Activated naive CD8-positive, alpha-beta T cell treated with anti-CD3 and anti-CD28 coated beads, Interleukin-2, amount 10 ng/mL, durations not matched to agents 7 days and 5 days (primary cell): ENCODE measurements at regions not wholly inside any gene's neighbourhood (a gene's known extent, or its start where the extent isn't known, plus 50 kb on each side); places are given as distances from the start of the nearest gene placed in this dataset.
"Not testable (repeated sequence)": the region's sequence is repeated elsewhere in the genome, so short reads cannot be mapped to it uniquely, and the experiment has no call there.

ENCODE experiments used
- ATAC-seq: fragments of 150-1000 bp; cut with Tn5 transposase; one replicate; pipeline ENCODE4 v1.10.0; 2021; ENCODE audit warnings: low read depth, moderate library complexity
- POLR2A ChIA-PET: fragments of 350-600 bp; sonication (Branson Sonifier 250); formaldehyde crosslinking; loops from one replicate; lab custom pipeline; 2021; ENCODE audit warnings: antibody characterized with exemption; lab: Charles Lee
- DNase-seq: peaks from one replicate; pipeline ENCODE4 v3.0.0; 2021
- H3K27ac Mint-ChIP-seq: one replicate; pipeline ENCODE4 v1.8.0; 2022; ENCODE audit warnings: mild to moderate bottlenecking, mixed read lengths
- H3K27me3 Mint-ChIP-seq: one replicate; pipeline ENCODE4 v1.8.0; 2022; ENCODE audit warnings: mild to moderate bottlenecking, moderate library complexity, mixed read lengths
- H3K36me3 Mint-ChIP-seq: one replicate; pipeline ENCODE4 v1.8.0; 2021; ENCODE audit warnings: mild to moderate bottlenecking, mixed read lengths
- H3K4me1 Mint-ChIP-seq: one replicate; pipeline ENCODE4 v1.8.0; 2021; ENCODE audit warnings: mixed read lengths
- H3K4me3 Mint-ChIP-seq: one replicate; pipeline ENCODE4 v1.8.0; 2022; ENCODE audit warnings: mild to moderate bottlenecking, moderate library complexity, mixed read lengths
- H3K9me3 Mint-ChIP-seq: one replicate; pipeline ENCODE4 v1.8.0; 2021; ENCODE audit warnings: mixed read lengths

DNA sequence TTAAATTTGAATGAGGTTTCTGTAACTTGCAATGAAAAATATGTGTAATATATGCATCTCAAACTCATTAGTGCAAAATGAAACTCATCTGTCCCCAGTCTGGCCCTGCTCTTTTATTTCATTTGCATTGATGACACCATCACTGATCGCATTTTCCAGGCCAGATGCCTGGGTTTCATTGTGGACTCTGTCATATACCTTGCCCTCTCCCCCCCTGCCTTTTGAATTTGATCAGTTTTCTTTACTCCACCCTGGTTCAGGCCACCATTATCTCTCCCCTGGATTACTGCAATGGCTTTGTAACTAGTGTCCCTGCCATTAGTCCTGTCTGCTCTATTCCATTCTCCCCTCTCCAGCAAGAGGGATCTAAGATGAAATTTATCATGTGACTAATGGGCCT lies 360.6 kb upstream of the C11orf87 start:
- POLR2A ChIA-PET: no interaction called here
- peaks cover 15% of the 10 kb centered on the region for H3K4me1 Mint-ChIP-seq
- DNase-seq (no peak), ATAC-seq (no peak)
- H3K27me3 Mint-ChIP-seq: peaks cover 28% of the 10 kb centered on the region
- peaks cover 3% of the 10 kb centered on the region for H3K36me3 Mint-ChIP-seq
- no peak overlapping the region for H3K4me3 Mint-ChIP-seq
- peaks cover 2% of the 10 kb centered on the region for H3K9me3 Mint-ChIP-seq
- H3K27ac Mint-ChIP-seq: no peak overlapping the region

DNA sequence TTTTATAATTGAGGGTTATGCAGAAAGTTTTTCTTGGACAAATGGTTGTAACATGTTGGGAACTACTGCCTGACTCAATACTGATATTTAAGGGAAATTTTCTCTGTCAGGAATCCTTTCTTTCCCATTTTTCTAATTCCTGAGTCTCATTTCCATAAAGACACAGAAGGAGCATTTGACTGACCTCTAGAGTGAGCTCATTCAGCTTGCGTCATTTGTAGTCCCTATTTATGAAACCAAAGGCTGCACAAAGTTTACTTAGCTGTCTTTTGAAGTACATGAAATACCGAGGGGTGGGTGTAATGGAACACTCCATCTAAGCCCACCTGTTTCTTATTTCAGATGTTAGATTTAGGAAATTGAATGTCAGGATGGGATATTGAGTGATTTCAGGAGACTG lies 359.5 kb upstream of the C11orf87 start:
- H3K4me1 Mint-ChIP-seq: peaks cover 15% of the 10 kb centered on the region
- no peak overlapping the region for H3K27ac Mint-ChIP-seq
- ATAC-seq (no peak), DNase-seq (no peak)
- POLR2A ChIA-PET: no interaction called here
- H3K36me3 Mint-ChIP-seq: peaks cover 3% of the 10 kb centered on the region
- H3K9me3 Mint-ChIP-seq: peaks cover 2% of the 10 kb centered on the region
- no peak overlapping the region for H3K4me3 Mint-ChIP-seq
- H3K27me3 Mint-ChIP-seq: peaks cover 27% of the 10 kb centered on the region

DNA sequence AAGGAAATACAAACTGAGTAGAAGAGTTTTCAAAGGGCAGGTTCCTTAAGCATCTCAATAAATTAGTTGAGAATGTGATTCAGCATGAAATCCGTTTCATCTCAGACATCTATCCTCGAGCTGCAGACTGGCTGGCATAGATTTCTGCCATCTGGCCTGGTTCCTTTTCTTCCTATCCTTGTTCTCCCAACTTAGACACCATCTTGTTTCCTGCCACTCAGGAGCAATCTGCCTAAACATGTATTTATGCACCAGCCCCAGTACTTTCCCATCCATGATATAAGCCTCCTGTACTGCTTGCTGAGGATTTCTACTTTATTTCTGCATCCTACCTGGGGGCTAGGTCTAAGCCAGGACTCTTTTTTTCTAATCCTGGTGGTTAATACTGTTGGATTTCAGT lies 359.1 kb upstream of the C11orf87 start:
- Mint-ChIP-seq H3K4me1 (peaks cover 15% of the 10 kb centered on the region), H3K27ac (no peak overlapping the region), H3K36me3 (peaks cover 3% of the 10 kb centered on the region), H3K9me3 (peaks cover 2% of the 10 kb centered on the region), H3K27me3 (peaks cover 27% of the 10 kb centered on the region), H3K4me3 (no peak overlapping the region)
- POLR2A ChIA-PET: interaction anchor here (0.6 kb wide), 1 partner anchor 121 kb away, joined by 5 read pairs; no protein-coding TSS in a partner anchor
- ATAC-seq (no peak), DNase-seq (no peak)

DNA sequence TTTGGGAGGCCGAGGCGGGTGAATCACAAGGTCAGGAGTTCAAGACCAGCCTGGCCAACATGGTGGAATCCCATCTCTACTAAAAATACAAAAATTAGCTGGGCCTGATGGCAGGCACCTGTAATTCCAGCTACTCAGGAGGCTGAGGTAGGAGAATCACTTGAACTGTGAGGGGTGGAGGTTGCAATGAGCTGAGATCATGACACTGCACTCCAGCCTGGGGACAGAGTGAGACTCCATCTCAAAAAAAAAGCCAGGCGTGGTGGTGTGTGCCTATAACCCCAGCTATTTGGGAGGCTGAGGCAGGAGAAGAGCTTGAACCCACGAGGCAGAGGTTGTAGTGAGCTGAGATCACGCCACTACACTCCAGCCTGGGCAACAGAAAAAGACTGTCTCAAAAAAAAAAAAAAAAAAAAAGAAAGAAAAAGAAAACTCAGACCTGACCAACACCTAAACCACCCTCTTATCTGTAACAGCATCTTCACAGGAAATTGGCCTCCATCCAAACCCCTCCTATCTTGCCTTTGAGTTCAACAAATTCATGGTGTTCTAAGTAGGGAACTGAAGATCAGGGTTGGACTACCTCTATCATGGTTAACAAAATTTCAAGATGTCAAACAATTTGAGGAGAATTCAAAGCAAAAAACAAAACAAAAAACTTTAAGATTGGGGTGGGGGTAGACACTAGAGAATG lies 357.2 kb upstream of the C11orf87 start:
- POLR2A ChIA-PET, H3K36me3 Mint-ChIP-seq, DNase-seq, H3K27ac Mint-ChIP-seq, H3K9me3 Mint-ChIP-seq: not testable (repeated sequence)
- Mint-ChIP-seq H3K27me3 (peaks cover 21% of the 10 kb centered on the region), H3K4me3 (peak overlapping the region; percentile 35), H3K4me1 (peaks cover 15% of the 10 kb centered on the region)
- ATAC-seq: peak; percentile 86

DNA sequence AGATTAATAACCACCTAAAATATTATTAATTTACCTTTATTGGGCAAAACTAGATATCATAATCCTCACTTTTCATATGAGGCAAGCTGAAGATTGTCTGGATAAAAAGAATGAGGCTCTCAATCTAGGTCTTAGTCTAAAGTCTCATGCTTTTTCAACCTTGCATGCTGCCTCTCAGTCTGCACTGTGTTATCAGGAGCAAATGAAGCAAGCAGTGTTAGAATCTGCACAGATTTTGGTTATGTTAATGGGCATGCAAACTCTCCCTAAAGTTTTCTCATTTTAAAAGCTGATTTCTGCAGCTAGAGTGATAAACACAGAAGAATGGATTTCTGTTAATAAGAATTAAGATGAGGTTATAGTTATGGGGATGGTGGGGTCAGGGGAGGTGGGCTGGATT lies 350.7 kb upstream of the C11orf87 start:
- no peak for ATAC-seq
- peaks cover 10% of the 10 kb centered on the region for H3K27me3 Mint-ChIP-seq
- peaks cover 8% of the 10 kb centered on the region for H3K9me3 Mint-ChIP-seq
- POLR2A ChIA-PET: no interaction called here
- no peaks in the 10 kb centered on the region for H3K4me1 Mint-ChIP-seq
- no peak overlapping the region for H3K27ac Mint-ChIP-seq
- no peak for DNase-seq
- H3K36me3 Mint-ChIP-seq: peaks cover 2% of the 10 kb centered on the region
- H3K4me3 Mint-ChIP-seq: no peak overlapping the region

DNA sequence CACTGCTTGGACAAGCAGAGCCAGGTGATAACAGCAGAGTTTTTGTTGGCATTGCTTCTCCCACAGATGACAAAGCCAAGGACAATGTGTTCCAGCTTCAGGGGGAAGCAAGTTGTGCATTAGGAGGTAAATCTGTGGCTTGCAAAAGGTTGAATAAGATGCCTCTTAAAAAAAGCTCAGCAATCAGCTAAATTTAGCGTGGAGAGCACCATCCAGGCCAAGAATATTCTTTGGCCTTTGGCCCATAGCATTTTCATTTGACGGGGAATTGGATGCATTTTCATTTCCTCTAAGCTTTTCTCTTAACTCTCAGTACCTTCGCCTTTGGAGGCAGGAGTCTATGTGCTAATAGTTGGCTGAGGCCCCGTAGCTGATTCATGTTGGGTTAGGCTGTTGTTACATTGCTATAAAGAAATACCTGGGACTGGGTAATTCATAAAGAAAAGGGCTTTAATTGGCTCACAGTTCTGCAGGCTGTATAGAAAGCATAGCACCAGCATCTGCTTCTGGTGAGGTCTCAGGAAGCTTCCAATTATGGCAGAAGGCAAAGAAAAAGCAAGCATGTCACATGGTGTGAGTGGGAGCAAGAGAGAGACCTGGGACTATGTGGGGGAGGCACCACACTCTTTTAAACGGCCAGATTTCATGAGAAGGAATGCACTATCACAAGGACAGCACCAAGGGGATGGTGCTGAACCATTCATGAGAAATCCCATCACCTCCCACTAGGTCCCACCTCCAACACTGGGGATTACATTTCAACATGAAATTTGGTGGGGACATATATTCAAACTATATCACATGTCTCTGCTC lies 350.1 kb upstream of the C11orf87 start:
- peaks cover 9% of the 10 kb centered on the region for H3K27me3 Mint-ChIP-seq
- peaks cover 8% of the 10 kb centered on the region for H3K9me3 Mint-ChIP-seq
- no peak overlapping the region for H3K27ac Mint-ChIP-seq
- ATAC-seq: no peak
- no peak overlapping the region for H3K4me3 Mint-ChIP-seq
- DNase-seq: no peak
- no peaks in the 10 kb centered on the region for H3K4me1 Mint-ChIP-seq
- peaks cover 1% of the 10 kb centered on the region for H3K36me3 Mint-ChIP-seq
- POLR2A ChIA-PET: no interaction called here

DNA sequence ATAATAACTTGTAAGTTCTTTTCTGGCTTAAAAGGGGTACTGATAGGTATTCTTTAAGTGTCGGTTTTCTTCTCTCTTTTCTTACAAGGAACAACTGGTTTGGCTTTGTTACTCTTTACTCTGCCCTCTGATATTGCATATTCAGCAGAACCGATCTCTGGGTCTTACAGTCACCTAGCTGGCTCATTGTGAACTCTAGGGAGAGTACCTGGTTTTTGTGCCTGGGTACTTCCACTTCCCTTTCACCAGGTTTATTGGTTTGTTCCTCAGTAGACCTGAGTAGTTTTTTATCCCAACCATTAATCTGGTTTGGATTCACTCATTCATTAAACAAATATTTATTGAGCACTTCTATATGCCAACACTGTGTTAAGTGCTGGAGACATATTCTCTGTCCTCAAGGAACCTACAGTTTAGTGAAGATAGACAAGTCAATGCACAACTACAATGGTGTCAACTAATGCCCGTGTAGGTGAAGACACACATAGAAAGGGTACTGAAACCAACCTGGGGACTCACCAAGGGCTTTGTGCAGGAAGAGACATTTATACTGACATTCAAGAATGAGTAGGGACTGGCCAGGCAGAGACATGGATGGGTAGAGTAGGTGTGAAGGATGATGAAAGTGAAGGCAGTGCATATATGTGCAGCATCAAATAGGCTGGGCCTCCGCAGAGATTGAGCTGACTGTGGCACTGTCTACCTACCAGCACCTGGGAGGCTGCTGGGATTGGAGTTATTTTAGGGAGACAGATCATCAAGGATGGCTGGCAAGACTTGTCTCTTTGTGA lies 348.8 kb upstream of the C11orf87 start:
- POLR2A ChIA-PET: no interaction called here
- Mint-ChIP-seq H3K27ac (no peak overlapping the region), H3K4me3 (no peak overlapping the region), H3K9me3 (peaks cover 10% of the 10 kb centered on the region), H3K4me1 (no peaks in the 10 kb centered on the region), H3K36me3 (peaks cover 1% of the 10 kb centered on the region), H3K27me3 (peaks cover 9% of the 10 kb centered on the region)
- ATAC-seq (no peak), DNase-seq (no peak)

DNA sequence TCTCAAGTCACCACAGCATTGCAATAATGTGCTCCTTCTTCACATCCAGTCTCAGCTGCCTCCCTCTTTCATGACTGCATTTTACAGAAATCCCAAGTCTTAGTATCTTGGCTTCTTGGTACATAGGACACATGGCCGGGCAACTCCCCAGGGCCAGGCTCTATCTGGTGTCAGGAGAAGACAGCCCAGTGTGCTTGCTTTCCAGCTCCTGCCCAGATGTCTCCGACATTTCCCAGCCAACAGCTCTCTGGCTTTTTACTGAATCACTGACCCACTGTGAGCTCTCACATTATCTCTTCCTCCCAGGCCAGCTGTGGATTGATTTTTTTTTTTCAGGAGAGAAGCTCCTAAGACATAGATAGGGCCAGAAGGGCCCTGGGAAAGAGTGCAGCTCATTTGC lies 346.0 kb upstream of the C11orf87 start:
- H3K27me3 Mint-ChIP-seq: peaks cover 3% of the 10 kb centered on the region
- H3K4me1 Mint-ChIP-seq: no peaks in the 10 kb centered on the region
- ATAC-seq (no peak), DNase-seq (no peak)
- no peak overlapping the region for H3K4me3 Mint-ChIP-seq
- POLR2A ChIA-PET: no interaction called here
- H3K27ac Mint-ChIP-seq: no peak overlapping the region
- peaks cover 2% of the 10 kb centered on the region for H3K9me3 Mint-ChIP-seq
- no peaks in the 10 kb centered on the region for H3K36me3 Mint-ChIP-seq

DNA sequence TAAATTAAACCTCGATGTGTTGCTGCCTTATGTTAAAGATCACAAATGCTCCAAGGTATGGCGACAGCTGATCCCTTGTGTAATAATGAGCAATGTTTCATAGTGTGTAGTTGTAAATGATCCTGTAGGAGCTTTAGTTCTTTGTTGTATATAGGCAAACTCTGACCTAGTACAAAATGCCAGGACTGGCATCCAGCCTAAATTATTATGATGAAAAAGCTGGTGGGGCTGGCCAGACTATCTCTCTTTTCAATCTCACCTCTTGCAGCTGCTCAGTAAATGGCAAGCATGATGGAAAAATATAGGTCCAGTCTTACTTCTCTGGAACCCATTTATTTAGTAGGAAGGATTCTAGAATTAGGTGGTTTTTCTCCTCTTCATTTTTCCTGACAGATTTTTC lies 345.1 kb upstream of the C11orf87 start:
- no peak overlapping the region for H3K27ac Mint-ChIP-seq
- POLR2A ChIA-PET: no interaction called here
- no peaks in the 10 kb centered on the region for H3K36me3 Mint-ChIP-seq
- no peak for ATAC-seq
- H3K4me3 Mint-ChIP-seq: no peak overlapping the region
- no peak for DNase-seq
- H3K9me3 Mint-ChIP-seq: peaks cover 1% of the 10 kb centered on the region
- no peaks in the 10 kb centered on the region for H3K4me1 Mint-ChIP-seq
- peaks cover 2% of the 10 kb centered on the region for H3K27me3 Mint-ChIP-seq

DNA sequence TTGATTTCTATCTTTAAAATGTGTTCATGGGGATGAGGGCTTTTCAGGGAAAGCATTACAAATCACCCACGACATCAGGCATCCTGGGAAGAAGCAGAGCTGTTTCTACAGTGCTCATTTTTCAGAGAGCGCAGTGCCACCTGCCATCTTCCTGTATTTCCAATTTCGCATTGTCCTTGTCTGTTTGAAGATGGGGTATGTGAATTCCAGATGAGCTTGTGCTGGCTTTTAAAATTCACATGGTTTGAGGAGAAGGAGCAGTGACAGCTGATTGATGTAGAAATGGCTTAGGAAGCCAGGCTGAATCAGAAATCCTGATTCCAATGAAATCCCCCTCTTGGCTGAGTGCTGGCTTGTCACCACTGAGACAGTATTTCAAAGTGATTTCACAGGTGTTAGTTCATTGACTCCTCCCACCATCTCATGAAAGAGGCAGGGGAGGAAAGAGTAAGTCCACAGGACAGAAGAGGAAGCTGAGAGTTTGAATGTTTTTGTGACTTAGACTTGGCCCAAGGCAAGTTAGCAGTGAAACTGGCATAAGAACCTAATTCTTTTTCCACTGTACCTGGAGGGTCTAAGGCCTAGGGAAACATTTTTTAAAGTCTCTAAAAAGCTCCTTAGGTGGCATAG lies 344.6 kb upstream of the C11orf87 start:
- ATAC-seq (no peak), DNase-seq (no peak)
- POLR2A ChIA-PET: no interaction called here
- Mint-ChIP-seq H3K27ac (no peak overlapping the region), H3K27me3 (peaks cover 2% of the 10 kb centered on the region), H3K9me3 (peaks cover 1% of the 10 kb centered on the region), H3K36me3 (no peaks in the 10 kb centered on the region), H3K4me1 (no peaks in the 10 kb centered on the region), H3K4me3 (no peak overlapping the region)

DNA sequence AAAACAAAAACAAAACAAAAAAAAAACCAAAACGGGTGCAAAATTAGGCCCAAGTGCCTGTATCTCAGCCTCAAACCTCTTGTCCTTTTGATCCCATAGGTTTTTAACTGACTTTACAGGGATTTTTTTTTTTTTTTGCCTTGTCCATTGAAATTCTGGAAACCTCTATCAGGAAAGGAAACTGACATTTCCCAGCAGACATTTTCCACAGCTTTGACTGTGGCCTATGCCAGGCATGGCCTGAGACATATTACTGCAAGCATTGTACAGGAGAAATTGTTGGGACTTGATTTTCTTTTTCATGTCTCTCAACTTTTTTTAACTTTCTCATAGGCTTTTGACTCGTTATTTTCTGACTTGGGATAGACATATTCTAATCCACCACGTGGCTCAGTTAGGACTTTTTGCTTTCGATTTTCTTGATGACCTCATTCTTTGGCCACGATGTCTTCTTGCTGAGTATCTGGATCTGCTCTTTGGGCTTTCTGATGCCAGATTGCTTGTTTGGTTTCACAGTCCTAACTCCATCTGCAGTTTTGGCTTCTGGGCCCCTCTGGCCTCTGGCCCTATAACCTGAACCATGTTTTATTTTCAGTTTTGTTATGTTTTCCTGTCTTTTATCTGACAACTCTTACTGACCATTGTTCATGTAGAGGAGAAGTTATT lies 336.1 kb upstream of the C11orf87 start:
- Mint-ChIP-seq H3K4me1 (no peaks in the 10 kb centered on the region), H3K9me3 (no peaks in the 10 kb centered on the region), H3K4me3 (no peak overlapping the region), H3K36me3 (no peaks in the 10 kb centered on the region), H3K27ac (no peak overlapping the region), H3K27me3 (peaks cover 2% of the 10 kb centered on the region)
- no peak for ATAC-seq
- POLR2A ChIA-PET: no interaction called here
- DNase-seq: no peak

DNA sequence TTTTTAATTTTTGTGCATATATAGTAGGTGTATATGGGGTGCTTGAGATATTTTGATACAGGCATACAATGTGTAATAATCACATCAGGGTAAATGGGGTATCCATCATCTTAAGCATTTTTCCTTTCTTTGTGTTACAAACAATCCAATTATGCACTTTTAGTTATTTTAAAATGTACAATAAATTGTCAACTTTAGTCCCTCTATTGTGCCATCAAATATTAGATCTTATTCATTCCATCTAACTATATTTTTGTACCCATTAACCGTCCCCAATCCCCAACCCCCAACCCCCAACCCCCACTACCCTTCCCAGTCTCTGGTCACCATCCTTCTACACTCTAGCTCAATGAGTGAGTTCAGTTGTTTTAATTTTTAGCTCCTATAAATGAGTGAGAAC lies 335.1 kb upstream of the C11orf87 start:
- H3K4me1 Mint-ChIP-seq: no peaks in the 10 kb centered on the region
- H3K27me3 Mint-ChIP-seq: peaks cover 2% of the 10 kb centered on the region
- H3K4me3 Mint-ChIP-seq: no peak overlapping the region
- POLR2A ChIA-PET: no interaction called here
- ATAC-seq (no peak), DNase-seq (no peak)
- H3K36me3 Mint-ChIP-seq: no peaks in the 10 kb centered on the region
- no peak overlapping the region for H3K27ac Mint-ChIP-seq
- H3K9me3 Mint-ChIP-seq: no peaks in the 10 kb centered on the region

DNA sequence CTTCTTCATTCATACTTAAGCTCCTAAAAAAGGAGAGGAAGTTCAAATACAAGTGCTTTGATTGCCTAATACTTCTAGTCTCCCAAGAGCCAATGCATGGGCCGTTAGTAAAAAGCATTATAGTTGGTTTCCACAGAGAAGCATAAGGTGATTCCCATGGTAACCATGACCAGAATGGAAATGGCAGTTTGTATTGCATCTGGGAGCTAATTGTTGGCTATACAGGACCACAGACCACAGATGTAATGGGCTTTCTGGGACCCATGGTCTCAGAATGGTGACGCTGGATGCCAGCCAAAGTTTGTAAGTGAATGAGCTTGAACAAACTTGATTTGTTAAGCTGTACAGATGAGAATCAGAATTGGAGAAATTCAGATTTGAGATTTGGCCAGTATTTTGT lies 333.9 kb upstream of the C11orf87 start:
- H3K9me3 Mint-ChIP-seq: no peaks in the 10 kb centered on the region
- POLR2A ChIA-PET: no interaction called here
- peaks cover 2% of the 10 kb centered on the region for H3K27me3 Mint-ChIP-seq
- DNase-seq (no peak), ATAC-seq (no peak)
- H3K36me3 Mint-ChIP-seq: no peaks in the 10 kb centered on the region
- H3K27ac Mint-ChIP-seq: no peak overlapping the region
- H3K4me1 Mint-ChIP-seq: no peaks in the 10 kb centered on the region
- no peak overlapping the region for H3K4me3 Mint-ChIP-seq
